Stimulated activated naive CD8-positive, alpha-beta T cell treated with anti-CD3 and anti-CD28 coated beads, Interleukin-15, amount 100 ng/mL, for 72 hours (primary cell): ENCODE measurements at regions not wholly inside any gene's neighbourhood (a gene's known extent, or its start where the extent isn't known, plus 50 kb on each side); places are given as distances from the start of the nearest gene placed in this dataset.

Experiments used
- ATAC-seq: fragments of 150-1000 bp; cut with Tn5 transposase; 2 replicates; pipeline ENCODE4 v1.10.0; 2021; ENCODE audit warnings: mild to moderate bottlenecking, moderate library complexity
- DNase-seq, 2 donors: peaks; one replicate each; pipeline ENCODE4 v3.0.0; 2021 to 2022
- H3K27ac Mint-ChIP-seq, 2 donors: one replicate each; pipeline ENCODE4 v1.8.0; 2022; ENCODE audit warnings: mild to moderate bottlenecking in 2 of 2, mixed read lengths in 2 of 2, moderate library complexity in 2 of 2
- H3K27me3 Mint-ChIP-seq: one replicate; pipeline ENCODE4 v1.8.0; 2022; ENCODE audit warnings: mixed read lengths
- H3K4me1 Mint-ChIP-seq: one replicate; pipeline ENCODE4 v1.8.0; 2022; ENCODE audit warnings: mild to moderate bottlenecking, mixed read lengths
- H3K4me3 Mint-ChIP-seq, 2 donors: one replicate each; pipeline ENCODE4 v1.8.0; 2022; ENCODE audit warnings: mild to moderate bottlenecking in 2 of 2, mixed read lengths in 2 of 2, moderate library complexity in 1 of 2
- H3K9me3 Mint-ChIP-seq, 2 donors: one replicate each; pipeline ENCODE4 v1.8.0; 2022; ENCODE audit warnings: mixed read lengths in 2 of 2

DNA sequence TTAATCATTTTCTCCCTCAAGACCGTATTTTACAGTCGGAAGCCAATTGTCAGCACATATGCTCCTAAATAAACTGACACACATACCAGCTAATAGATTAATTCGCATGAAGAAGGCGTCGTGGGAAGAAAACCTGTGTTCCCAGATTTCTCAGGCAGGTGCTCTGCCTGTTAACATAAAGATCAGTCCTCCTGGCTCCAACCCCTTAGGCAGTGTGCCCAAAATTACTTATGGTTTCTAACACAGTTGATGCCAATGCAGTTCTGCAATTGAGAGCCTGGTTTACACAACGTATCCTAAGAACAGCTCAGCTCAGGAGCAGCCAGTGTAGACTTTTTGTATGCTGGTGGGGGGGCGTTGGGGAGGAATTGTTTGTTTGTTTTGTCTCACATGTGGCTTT is 208.3 kb downstream of the ENC1 start:
- Mint-ChIP-seq H3K4me3 (no peak overlapping the region), H3K27me3 (peaks cover 59% of the 10 kb centered on the region), H3K9me3 (peaks cover 0 to 7% of the 10 kb centered on the region in 2 donors), H3K27ac (no peak overlapping the region), H3K4me1 (no peaks in the 10 kb centered on the region)
- DNase-seq: no peak
- no peak for ATAC-seq

- Mint-ChIP-seq H3K27me3 (peaks cover 55% of the 10 kb centered on the region), H3K4me1 (no peaks in the 10 kb centered on the region), H3K27ac (no peak overlapping the region), H3K9me3 (peaks cover 0 to 3% of the 10 kb centered on the region in 2 donors), H3K4me3 (no peak overlapping the region)
- ATAC-seq (no peak), DNase-seq (no peak)
Measured at GRCh38 chr5:74431290-74431669, 209.2 kb downstream of the ENC1 start.

- H3K27me3 Mint-ChIP-seq: peaks cover 50% of the 10 kb centered on the region
- H3K4me1 Mint-ChIP-seq: no peaks in the 10 kb centered on the region
- no peaks in the 10 kb centered on the region for H3K9me3 Mint-ChIP-seq
- no peak for ATAC-seq
- no peak overlapping the region for H3K4me3 Mint-ChIP-seq
- no peak overlapping the region for H3K27ac Mint-ChIP-seq
- no peak for DNase-seq
Measured at GRCh38 chr5:74430631-74431289, 209.8 kb downstream of the ENC1 start.

GRCh38 chr5:74429495-74429894 is 211.0 kb downstream of the ENC1 start:
- Mint-ChIP-seq H3K9me3 (no peaks in the 10 kb centered on the region), H3K4me1 (no peaks in the 10 kb centered on the region), H3K4me3 (no peak overlapping the region), H3K27me3 (peaks cover 44% of the 10 kb centered on the region), H3K27ac (no peak overlapping the region)
- ATAC-seq: no peak
- DNase-seq: no peak

DNA sequence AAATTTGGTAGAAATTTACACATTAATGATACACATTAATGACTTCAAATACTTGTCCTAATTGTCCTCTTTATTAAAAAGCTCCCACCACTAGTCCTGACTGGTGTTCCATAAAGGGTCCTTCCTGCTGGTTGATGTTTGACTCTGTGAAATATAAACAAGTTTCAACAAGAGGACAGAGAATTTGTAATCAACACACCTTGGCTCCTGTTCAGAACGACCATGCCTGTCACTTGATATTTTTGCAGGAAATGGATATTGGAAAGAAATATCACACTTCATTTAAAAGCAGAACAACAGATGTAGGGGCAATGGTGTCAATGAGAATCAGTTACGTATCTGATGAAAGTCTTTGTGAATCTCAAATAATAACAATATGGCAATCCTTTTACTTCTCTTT is 211.7 kb downstream of the ENC1 start:
- DNase-seq (no peak), ATAC-seq (no peak)
- Mint-ChIP-seq H3K4me3 (no peak overlapping the region), H3K9me3 (no peaks in the 10 kb centered on the region), H3K4me1 (no peaks in the 10 kb centered on the region), H3K27ac (no peak overlapping the region), H3K27me3 (peaks cover 39% of the 10 kb centered on the region)

- Mint-ChIP-seq H3K4me3 (no peak overlapping the region), H3K9me3 (no peaks in the 10 kb centered on the region), H3K27me3 (peaks cover 35% of the 10 kb centered on the region), H3K27ac (no peak overlapping the region), H3K4me1 (no peaks in the 10 kb centered on the region)
- DNase-seq: no peak
- no peak for ATAC-seq
Measured at GRCh38 chr5:74428275-74428674, 212.3 kb downstream of the ENC1 start.

DNA sequence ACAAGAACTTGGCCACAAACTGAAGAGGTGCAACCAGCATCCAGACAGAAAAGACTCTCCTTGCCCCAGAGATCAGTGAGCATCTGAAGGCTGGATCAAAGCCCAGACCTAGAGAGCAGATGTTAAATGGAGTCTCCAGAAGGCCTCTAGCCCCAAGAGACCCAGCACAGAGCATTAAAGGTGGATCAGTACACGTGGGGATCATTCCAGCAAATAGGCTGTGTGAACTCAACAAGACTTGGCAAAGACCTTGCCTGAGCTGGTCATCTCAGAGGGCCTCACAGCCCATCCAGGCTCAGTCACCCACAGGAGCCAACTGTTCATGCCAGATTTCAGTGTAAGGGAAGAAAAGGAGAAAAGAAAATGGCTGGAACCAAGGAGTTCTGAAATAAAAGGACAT is 214.0 kb downstream of the ENC1 start:
- Mint-ChIP-seq H3K27ac (no peak overlapping the region), H3K4me3 (no peak overlapping the region), H3K4me1 (peaks cover 6% of the 10 kb centered on the region), H3K9me3 (no peaks in the 10 kb centered on the region), H3K27me3 (peaks cover 28% of the 10 kb centered on the region)
- DNase-seq (no peak), ATAC-seq (no peak)

GRCh38 chr5:74424162-74424868 is 216.2 kb downstream of the ENC1 start:
- H3K4me1 Mint-ChIP-seq: peaks cover 6% of the 10 kb centered on the region
- peaks cover 11% of the 10 kb centered on the region for H3K27me3 Mint-ChIP-seq
- DNase-seq (no peak), ATAC-seq (no peak)
- no peaks in the 10 kb centered on the region for H3K9me3 Mint-ChIP-seq
- H3K27ac Mint-ChIP-seq: no peak overlapping the region
- no peak overlapping the region for H3K4me3 Mint-ChIP-seq

DNA sequence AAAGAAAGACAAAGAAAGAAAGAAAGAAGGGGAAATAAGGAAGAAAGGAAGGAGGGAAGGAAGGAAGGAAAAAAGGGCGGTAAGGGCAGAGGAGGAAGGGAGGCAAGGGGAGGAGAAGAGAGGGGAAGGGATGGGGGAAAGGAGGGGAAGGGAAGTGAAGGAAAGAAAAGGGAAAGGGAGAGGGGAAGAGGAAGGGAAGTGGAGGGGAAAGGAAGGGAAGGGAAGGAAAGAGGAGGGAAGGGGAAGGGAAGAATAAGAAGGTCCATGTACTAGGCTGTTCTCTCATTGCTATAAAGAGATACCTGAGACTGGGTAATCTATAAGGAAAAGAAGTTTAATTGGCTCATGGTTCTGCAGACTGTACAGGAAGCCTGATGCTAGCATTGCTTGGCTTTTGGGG is 217.1 kb downstream of the ENC1 start:
- ATAC-seq (no peak), DNase-seq (no peak)
- H3K4me3 Mint-ChIP-seq: no peak overlapping the region
- H3K4me1 Mint-ChIP-seq: peaks cover 6% of the 10 kb centered on the region
- peaks cover 11% of the 10 kb centered on the region for H3K27me3 Mint-ChIP-seq
- no peak overlapping the region for H3K27ac Mint-ChIP-seq
- H3K9me3 Mint-ChIP-seq: no peaks in the 10 kb centered on the region

GRCh38 chr5:74422671-74423070 is 217.9 kb downstream of the ENC1 start:
- Mint-ChIP-seq H3K4me1 (peaks cover 6% of the 10 kb centered on the region), H3K9me3 (no peaks in the 10 kb centered on the region), H3K27me3 (peaks cover 11% of the 10 kb centered on the region), H3K27ac (no peak overlapping the region), H3K4me3 (no peak overlapping the region)
- DNase-seq (no peak), ATAC-seq (no peak)

DNA sequence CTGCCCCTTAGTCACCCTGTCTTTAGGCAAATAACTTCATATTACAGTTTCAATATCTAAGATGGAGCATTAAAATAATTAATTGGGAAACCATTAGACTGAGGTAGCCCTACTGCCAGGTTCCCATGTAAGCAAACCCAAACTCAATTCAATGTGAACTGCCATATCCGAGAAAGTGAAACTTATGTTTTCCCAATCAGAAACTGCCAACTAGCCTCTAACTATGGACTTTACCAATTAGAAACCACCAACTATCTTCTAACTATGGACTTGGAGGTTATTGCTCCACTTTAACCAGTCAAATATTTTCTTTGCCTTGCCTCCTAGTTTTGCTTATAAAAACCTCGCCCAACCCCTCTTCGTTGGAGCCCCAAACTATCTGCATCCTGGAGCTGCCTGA is 218.5 kb downstream of the ENC1 start:
- Mint-ChIP-seq H3K4me3 (no peak overlapping the region), H3K27me3 (peaks cover 11% of the 10 kb centered on the region), H3K9me3 (no peaks in the 10 kb centered on the region), H3K27ac (no peak overlapping the region), H3K4me1 (peaks cover 6% of the 10 kb centered on the region)
- ATAC-seq (no peak), DNase-seq (no peak)

DNA sequence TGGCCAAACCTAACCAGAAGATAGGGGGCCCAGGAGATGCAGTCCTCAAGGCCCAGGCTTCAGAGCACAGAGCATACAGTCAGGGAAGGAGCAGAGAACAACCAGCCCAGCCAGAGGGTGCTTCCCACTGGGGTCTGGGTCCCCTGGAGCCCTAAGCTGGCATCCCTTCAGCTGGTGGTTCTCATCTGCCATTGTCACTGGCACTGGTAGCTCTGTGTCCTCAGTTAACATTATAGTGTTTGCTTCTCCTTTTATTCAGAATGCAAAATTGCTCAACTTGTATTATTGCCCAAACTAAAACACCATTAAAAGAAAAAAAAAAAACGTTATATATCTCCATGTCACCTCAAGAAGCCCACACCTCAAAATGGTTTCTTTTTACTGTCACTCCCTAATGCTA is 219.2 kb downstream of the ENC1 start:
- Mint-ChIP-seq H3K4me3 (no peak overlapping the region), H3K4me1 (peaks cover 6% of the 10 kb centered on the region), H3K9me3 (no peaks in the 10 kb centered on the region), H3K27me3 (peaks cover 11% of the 10 kb centered on the region), H3K27ac (no peak overlapping the region)
- ATAC-seq: no peak
- DNase-seq: no peak

GRCh38 chr5:74420947-74421346 is 219.6 kb downstream of the ENC1 start:
- Mint-ChIP-seq H3K4me1 (peaks cover 6% of the 10 kb centered on the region), H3K4me3 (no peak overlapping the region), H3K27me3 (peaks cover 11% of the 10 kb centered on the region), H3K27ac (no peak overlapping the region), H3K9me3 (no peaks in the 10 kb centered on the region)
- DNase-seq (no peak), ATAC-seq (no peak)

GRCh38 chr5:74420220-74420619 is 220.3 kb downstream of the ENC1 start:
- Mint-ChIP-seq H3K9me3 (no peaks in the 10 kb centered on the region), H3K4me3 (no peak overlapping the region), H3K27me3 (peaks cover 11% of the 10 kb centered on the region), H3K4me1 (peaks cover 6% of the 10 kb centered on the region), H3K27ac (no peak overlapping the region)
- DNase-seq: no peak
- no peak for ATAC-seq

- Mint-ChIP-seq H3K4me1 (peaks cover 6% of the 10 kb centered on the region), H3K27ac (no peak overlapping the region), H3K9me3 (no peaks in the 10 kb centered on the region), H3K27me3 (peaks cover 17% of the 10 kb centered on the region), H3K4me3 (no peak overlapping the region)
- DNase-seq (no peak), ATAC-seq (no peak)
Measured at GRCh38 chr5:74419468-74419867, 221.1 kb downstream of the ENC1 start.

GRCh38 chr5:74418709-74419108 is 221.8 kb downstream of the ENC1 start:
- Mint-ChIP-seq H3K4me1 (peaks cover 6% of the 10 kb centered on the region), H3K27me3 (peaks cover 21% of the 10 kb centered on the region), H3K9me3 (no peaks in the 10 kb centered on the region), H3K4me3 (no peak overlapping the region), H3K27ac (no peak overlapping the region)
- no peak for DNase-seq
- ATAC-seq: no peak

- H3K27me3 Mint-ChIP-seq: peaks cover 18% of the 10 kb centered on the region
- no peak for ATAC-seq
- no peak overlapping the region for H3K4me3 Mint-ChIP-seq
Measured at GRCh38 chr5:74418261-74418660, 222.3 kb downstream of the ENC1 start.

More at GRCh38 chr5:74418261-74418660, 222.3 kb downstream of the ENC1 start:
- peaks cover 6% of the 10 kb centered on the region for H3K4me1 Mint-ChIP-seq
- no peaks in the 10 kb centered on the region for H3K9me3 Mint-ChIP-seq
- no peak for DNase-seq
- H3K27ac Mint-ChIP-seq: no peak overlapping the region
